Sigmoid colon (tissue), 4 donors: ENCODE measurements at regions not wholly inside any gene's neighbourhood (a gene's known extent, or its start where the extent isn't known, plus 50 kb on each side); places are given as distances from the start of the nearest gene placed in this dataset.

ENCODE experiments used
- EP300 ChIP-seq, 4 donors: sonication (generic); formaldehyde crosslinking; IDR thresholded peaks; one replicate each; pipeline ENCODE4 v1.6.1; 2017; ENCODE audit warnings: antibody characterized with exemption in 4 of 4
- POLR2A ChIP-seq, 2 donors: fragments of 450-650 bp; IDR thresholded peaks; one replicate each; pipeline ENCODE4 v1.6.1; 2016; ENCODE audit warnings: antibody characterized with exemption in 2 of 2, mild to moderate bottlenecking in 2 of 2, moderate library complexity in 2 of 2
- POLR2AphosphoS5 ChIP-seq, 4 donors: sonication (generic); formaldehyde crosslinking; IDR thresholded peaks; one replicate each; pipeline ENCODE4 v1.6.1; 2017; ENCODE audit warnings: antibody characterized with exemption in 4 of 4
- TF ChIP-seq, protein P1 (sequence below), 4 experiments: fragments of 450-650 bp in 3 of 4; fragments of 200-600 bp in 1 of 4; IDR thresholded peaks; one replicate each; pipeline ENCODE4 v1.5.1; 2016 to 2019; ENCODE audit warnings: antibody characterized with exemption in 4 of 4, mild to moderate bottlenecking in 3 of 4, moderate library complexity in 2 of 4

DNA sequence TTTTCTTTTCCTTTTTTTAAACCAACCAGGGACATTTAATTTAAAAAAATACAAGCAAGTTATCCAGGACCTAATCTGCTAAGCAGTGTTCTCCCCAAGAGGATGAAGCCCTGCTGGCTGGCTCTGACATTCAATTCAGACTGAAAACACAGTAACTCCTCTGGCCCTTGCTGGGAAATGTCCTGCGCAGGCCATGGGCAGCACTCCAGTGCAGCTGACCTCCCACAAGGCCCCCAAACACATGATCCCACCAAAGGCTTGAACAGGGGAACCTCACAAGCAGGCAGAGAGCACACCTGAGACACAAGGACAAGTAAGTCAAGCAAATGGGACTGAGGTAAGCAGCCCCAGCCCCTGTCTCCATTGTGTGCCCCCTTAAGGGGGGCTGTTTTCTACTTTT is 56.9 kb upstream of the FHIP2A start:
- TF ChIP-seq, protein P1, sequence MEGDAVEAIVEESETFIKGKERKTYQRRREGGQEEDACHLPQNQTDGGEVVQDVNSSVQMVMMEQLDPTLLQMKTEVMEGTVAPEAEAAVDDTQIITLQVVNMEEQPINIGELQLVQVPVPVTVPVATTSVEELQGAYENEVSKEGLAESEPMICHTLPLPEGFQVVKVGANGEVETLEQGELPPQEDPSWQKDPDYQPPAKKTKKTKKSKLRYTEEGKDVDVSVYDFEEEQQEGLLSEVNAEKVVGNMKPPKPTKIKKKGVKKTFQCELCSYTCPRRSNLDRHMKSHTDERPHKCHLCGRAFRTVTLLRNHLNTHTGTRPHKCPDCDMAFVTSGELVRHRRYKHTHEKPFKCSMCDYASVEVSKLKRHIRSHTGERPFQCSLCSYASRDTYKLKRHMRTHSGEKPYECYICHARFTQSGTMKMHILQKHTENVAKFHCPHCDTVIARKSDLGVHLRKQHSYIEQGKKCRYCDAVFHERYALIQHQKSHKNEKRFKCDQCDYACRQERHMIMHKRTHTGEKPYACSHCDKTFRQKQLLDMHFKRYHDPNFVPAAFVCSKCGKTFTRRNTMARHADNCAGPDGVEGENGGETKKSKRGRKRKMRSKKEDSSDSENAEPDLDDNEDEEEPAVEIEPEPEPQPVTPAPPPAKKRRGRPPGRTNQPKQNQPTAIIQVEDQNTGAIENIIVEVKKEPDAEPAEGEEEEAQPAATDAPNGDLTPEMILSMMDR (IDR thresholded peaks at IDR 0.05): no peak
- TF ChIP-seq POLR2AphosphoS5 (IDR thresholded peaks at IDR 0.05) (no peak), EP300 (IDR thresholded peaks at IDR 0.05) (no peak), POLR2A (IDR thresholded peaks at IDR 0.05) (no peak)
